ENCODE measurements at regions not wholly inside any gene's neighbourhood (a gene's known extent, or its start where the extent isn't known, plus 50 kb on each side); places are given as distances from the start of the nearest gene placed in this dataset.
"Not testable (repeated sequence)": the region's sequence is repeated elsewhere in the genome, so short reads cannot be mapped to it uniquely, and the experiment has no call there.

DNA sequence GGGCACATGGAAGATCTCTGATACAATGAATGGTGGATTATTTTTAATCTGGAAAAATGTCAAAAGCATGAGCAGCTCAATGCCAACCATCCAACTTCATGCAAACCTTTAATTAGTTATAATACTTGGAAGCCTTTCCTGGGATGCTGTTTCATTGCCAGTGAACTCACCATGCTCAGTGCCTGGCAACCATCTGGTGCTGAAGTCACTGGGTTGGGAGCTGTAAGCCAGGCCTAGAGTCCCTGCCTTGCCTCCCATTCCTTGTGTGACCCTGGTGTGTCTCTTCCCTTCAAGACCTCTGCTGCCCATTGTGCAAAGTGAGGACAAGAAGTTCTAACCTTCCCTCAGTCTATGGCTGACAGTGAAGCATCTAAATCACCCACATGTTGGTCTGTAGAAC, 458.7 kb downstream of the RNF144A start:
- no peaks in the 10 kb centered on the region for H3K4me1 ChIP-seq (ENCODE audit: control insufficient read depth, insufficient read depth, low read length, poor library complexity, severe bottlenecking)

DNA sequence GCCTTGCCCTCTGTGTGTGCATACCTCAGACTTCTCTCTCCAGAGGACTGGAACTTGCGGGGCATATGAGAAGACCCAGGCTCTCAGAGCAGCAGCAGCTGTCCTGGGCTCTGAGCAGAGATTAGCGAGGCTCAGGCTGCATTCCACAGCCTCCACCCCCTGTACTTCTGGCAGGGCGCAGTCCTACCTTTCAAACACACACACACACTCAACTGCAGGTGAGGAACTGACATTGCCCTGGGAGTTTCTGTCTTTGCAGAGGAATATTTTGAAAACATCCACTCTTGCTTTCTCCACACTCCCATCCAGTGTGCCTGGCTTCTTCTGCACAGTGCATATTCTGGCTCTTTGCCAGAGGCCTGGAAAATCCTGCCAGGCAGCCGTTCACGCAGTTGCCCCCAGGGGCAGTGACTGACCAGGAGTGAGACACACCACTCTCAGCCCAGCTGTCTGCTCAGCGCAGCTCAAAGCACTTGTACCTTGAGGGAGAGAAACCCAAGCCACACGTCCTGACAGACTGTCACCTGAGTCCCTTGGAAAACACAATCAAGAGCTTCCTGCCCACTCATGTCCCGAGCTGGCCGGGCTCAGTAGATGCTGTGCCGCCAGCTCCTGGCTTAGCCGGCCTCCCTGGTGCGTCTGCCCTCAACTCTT, 460.8 kb downstream of the RNF144A start:
- WGBS, 2 experiments (ENCODE audit: insufficient coverage in 2 of 2) = 84 to 90% methylated on average over 7 of the region's 12 CpGs
- Histone ChIP-seq H3K36me3 (ENCODE audit: control insufficient read depth, insufficient read depth, low read length) (no peaks in the 10 kb centered on the region), H3K9me3 (ENCODE audit: control insufficient read depth, low read length) (no peaks in the 10 kb centered on the region), H3K4me1 (ENCODE audit: control insufficient read depth, insufficient read depth, low read length, poor library complexity, severe bottlenecking) (no peaks in the 10 kb centered on the region), H3K4me3 (ENCODE audit: extremely low read depth, insufficient read depth, low read length, poor library complexity, severe bottlenecking) (no peak overlapping the region), H3K27ac (ENCODE audit: low read depth, low read length, severe bottlenecking) (no peak overlapping the region)

More for the DNA sequence above, 458.7 kb downstream of the RNF144A start:
- H3K9me3 ChIP-seq (ENCODE audit: control insufficient read depth, low read length) = no peaks in the 10 kb centered on the region
- no peak overlapping the region for H3K27ac ChIP-seq (ENCODE audit: low read depth, low read length, severe bottlenecking)
- no peak overlapping the region for H3K4me3 ChIP-seq (ENCODE audit: extremely low read depth, insufficient read depth, low read length, poor library complexity, severe bottlenecking)
- H3K36me3 ChIP-seq (ENCODE audit: control insufficient read depth, insufficient read depth, low read length) = no peaks in the 10 kb centered on the region

DNA sequence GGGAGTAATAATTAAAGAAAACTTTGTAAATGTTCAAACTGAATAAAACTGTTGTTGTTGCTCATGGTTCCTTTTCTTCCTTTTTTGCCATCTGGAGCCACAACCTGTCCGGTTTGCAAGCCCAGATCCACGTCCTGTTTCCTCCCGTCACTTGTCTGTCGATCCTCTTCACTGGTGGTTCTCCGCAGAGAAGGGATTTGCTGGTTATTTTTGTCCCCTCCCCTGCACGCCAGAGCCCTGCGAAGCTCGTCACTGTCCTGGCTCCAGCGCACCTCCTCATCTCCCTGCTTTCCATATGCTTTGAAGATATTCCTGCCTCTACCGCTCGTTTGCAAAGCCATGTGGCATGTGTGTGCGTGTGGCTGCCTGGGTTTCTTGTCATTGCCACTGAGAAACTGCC, 461.4 kb downstream of the RNF144A start:
- no peak overlapping the region for H3K4me3 ChIP-seq (ENCODE audit: extremely low read depth, insufficient read depth, low read length, poor library complexity, severe bottlenecking)
- H3K27ac ChIP-seq (ENCODE audit: low read depth, low read length, severe bottlenecking) = no peak overlapping the region
- 90% methylated on average over 11 to 12 of the region's 12 CpGs for WGBS, 2 experiments (ENCODE audit: insufficient coverage in 2 of 2)
- no peaks in the 10 kb centered on the region for H3K4me1 ChIP-seq (ENCODE audit: control insufficient read depth, insufficient read depth, low read length, poor library complexity, severe bottlenecking)
- no peaks in the 10 kb centered on the region for H3K36me3 ChIP-seq (ENCODE audit: control insufficient read depth, insufficient read depth, low read length)
- H3K9me3 ChIP-seq (ENCODE audit: control insufficient read depth, low read length) = no peaks in the 10 kb centered on the region

DNA sequence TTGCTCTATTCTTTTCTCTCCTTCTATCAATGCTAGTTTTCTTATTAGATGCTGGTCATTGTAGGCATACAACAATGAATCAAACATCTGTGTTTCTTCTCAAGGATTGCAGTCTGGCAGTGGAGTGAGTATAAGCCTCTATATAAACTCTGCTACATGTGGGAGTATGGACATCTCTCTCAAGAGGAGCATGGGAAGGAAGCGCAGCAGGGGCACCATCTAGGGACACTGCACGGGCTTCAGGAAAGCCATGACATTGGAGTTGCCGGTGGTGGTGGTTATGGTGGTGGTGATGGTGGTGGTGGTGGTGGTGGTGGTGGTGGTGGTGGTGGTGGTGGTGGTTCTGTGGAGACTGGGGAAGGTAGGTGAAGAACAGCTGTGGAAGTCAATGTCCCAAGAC, 462.6 kb downstream of the RNF144A start:
- no peaks in the 10 kb centered on the region for H3K36me3 ChIP-seq (ENCODE audit: control insufficient read depth, insufficient read depth, low read length)
- 92% methylated on average over 2 of the region's 3 CpGs; no CpG with 5 or more reads in 1 of the 2 experiments for WGBS, 2 experiments (ENCODE audit: insufficient coverage in 2 of 2)

DNA sequence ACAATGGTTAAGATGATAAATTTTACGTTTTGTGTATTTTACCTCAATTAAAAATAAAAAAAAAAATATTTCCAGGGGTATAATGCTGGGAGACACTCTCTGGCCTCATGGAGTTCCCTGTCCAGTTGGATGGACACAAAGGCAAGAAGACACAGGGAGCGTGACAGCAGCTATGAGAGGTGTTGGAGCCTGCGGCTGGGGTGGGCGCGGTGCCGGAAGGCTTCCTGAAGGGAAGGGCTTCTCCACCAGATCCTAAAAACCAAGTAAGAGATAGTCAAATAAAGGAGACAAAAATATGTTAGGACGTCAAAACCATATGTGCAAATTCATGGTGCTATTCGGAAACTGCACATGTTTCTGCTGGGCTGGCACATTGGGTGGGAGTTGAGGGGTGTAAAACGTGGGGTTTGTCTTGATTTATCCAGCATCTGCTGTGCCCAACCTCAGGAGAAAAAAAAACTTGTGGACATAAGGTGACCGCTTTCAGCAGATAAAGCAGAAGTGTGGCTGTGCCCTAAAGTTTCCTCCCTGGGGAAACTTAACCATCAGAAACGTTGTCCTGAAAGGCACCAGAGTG, 467.6 kb downstream of the RNF144A start:
- no peak overlapping the region for H3K4me3 ChIP-seq (ENCODE audit: extremely low read depth, insufficient read depth, low read length, poor library complexity, severe bottlenecking)
- H3K9me3 ChIP-seq (ENCODE audit: control insufficient read depth, low read length) = no peaks in the 10 kb centered on the region
- H3K4me1 ChIP-seq (ENCODE audit: control insufficient read depth, insufficient read depth, low read length, poor library complexity, severe bottlenecking) = no peaks in the 10 kb centered on the region
- no peak overlapping the region for H3K27ac ChIP-seq (ENCODE audit: low read depth, low read length, severe bottlenecking)
- 90 to 96% methylated on average over 6 to 9 of the region's 11 CpGs for WGBS, 2 experiments (ENCODE audit: insufficient coverage in 2 of 2)
- no peaks in the 10 kb centered on the region for H3K36me3 ChIP-seq (ENCODE audit: control insufficient read depth, insufficient read depth, low read length)

More for the DNA sequence above, 462.6 kb downstream of the RNF144A start:
- Histone ChIP-seq H3K9me3 (ENCODE audit: control insufficient read depth, low read length) (no peaks in the 10 kb centered on the region), H3K27ac (ENCODE audit: low read depth, low read length, severe bottlenecking) (no peak overlapping the region), H3K4me3 (ENCODE audit: extremely low read depth, insufficient read depth, low read length, poor library complexity, severe bottlenecking) (no peak overlapping the region), H3K4me1 (ENCODE audit: control insufficient read depth, insufficient read depth, low read length, poor library complexity, severe bottlenecking) (no peaks in the 10 kb centered on the region)

DNA sequence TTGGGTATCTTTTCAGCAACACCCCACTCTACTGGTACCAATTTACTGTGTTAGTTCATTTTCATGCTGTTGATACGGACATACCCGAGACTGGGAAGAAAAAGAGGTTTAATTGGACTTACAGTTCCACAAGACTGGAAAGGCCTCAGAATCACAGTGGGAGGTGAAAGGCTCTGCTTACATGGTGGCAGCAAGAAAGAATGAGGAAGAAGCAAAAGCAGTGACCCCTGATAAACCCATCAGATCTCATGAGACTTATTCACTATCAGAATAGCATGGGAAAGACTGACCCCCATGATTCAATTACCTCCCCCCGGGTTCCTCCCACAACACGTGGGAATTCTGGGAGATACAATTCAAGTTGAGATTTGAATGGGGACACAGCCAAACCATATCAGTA, 473.1 kb downstream of the RNF144A start:
- not testable (repeated sequence) for H3K27ac ChIP-seq (ENCODE audit: low read depth, low read length, severe bottlenecking); H3K9me3 ChIP-seq (ENCODE audit: control insufficient read depth, low read length); H3K4me3 ChIP-seq (ENCODE audit: extremely low read depth, insufficient read depth, low read length, poor library complexity, severe bottlenecking); H3K4me1 ChIP-seq (ENCODE audit: control insufficient read depth, insufficient read depth, low read length, poor library complexity, severe bottlenecking); H3K36me3 ChIP-seq (ENCODE audit: control insufficient read depth, insufficient read depth, low read length)
- WGBS, 2 experiments (ENCODE audit: insufficient coverage in 2 of 2) = 85 to 92% methylated on average over 2 of the region's 4 CpGs

DNA sequence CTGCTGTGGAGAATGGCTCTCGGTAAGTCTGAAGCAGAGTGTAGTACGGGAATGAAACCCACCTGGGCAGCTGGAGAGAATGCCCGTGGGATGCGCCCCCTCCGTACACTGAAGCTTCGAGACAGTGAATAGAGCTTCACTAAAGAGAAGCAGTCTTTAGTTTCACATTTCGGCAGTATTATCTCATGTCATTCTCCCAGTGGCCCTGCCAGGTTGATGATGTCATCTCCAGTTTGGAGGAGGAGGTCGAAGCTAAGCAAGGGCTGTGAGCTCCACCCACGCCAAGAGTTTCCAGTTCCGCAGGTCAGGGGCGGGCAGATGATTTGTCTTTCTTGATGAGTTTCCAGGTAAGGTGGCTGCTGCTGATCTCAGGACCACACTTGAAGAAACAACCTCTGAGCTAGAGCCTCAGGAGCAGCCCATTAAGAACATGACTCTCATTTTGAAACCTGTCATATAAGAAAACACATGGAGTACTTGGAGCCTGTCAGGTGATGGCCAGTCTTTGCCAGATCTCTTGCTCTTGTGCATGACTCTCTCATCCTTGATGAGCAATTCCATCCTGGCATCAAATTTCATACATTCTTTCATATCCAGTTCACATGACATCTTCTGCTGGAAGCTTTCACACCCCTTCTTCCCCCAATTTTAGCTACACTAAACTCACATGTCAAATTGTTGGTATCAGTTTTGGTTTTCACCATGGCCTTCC, 475.0 kb downstream of the RNF144A start:
- Histone ChIP-seq H3K4me3 (ENCODE audit: extremely low read depth, insufficient read depth, low read length, poor library complexity, severe bottlenecking) (no peak overlapping the region), H3K9me3 (ENCODE audit: control insufficient read depth, low read length) (no peaks in the 10 kb centered on the region), H3K36me3 (ENCODE audit: control insufficient read depth, insufficient read depth, low read length) (no peaks in the 10 kb centered on the region), H3K4me1 (ENCODE audit: control insufficient read depth, insufficient read depth, low read length, poor library complexity, severe bottlenecking) (no peaks in the 10 kb centered on the region), H3K27ac (ENCODE audit: low read depth, low read length, severe bottlenecking) (no peak overlapping the region)
- 87 to 89% methylated on average over 9 to 10 of the region's 11 CpGs for WGBS, 2 experiments (ENCODE audit: insufficient coverage in 2 of 2)

DNA sequence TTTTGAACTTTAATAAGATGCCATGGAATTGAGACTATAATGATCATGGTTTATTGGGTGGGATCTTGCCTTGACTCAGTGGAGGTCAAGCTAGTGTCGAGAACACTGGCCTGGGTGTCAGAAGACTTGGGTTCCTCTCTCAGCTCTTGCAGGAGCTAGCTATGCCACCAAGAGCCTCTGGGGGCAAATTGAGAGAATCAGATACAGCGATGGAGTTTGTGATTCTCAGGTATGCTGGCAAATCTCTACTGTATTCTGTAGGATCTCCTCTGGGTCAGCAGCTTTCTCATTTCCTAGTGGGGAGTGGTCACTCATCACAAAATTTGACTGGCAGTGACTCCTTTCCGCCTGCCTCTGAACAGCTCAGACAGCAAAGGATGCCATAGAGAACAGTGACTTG, 477.0 kb downstream of the RNF144A start:
- H3K4me1 ChIP-seq (ENCODE audit: control insufficient read depth, insufficient read depth, low read length, poor library complexity, severe bottlenecking) = no peaks in the 10 kb centered on the region
- no peak overlapping the region for H3K4me3 ChIP-seq (ENCODE audit: extremely low read depth, insufficient read depth, low read length, poor library complexity, severe bottlenecking)
- WGBS, 2 experiments (ENCODE audit: insufficient coverage in 2 of 2) = 69 to 74% methylated on average over 2 of the region's 3 CpGs
- no peaks in the 10 kb centered on the region for H3K9me3 ChIP-seq (ENCODE audit: control insufficient read depth, low read length)
- no peak overlapping the region for H3K27ac ChIP-seq (ENCODE audit: low read depth, low read length, severe bottlenecking)
- H3K36me3 ChIP-seq (ENCODE audit: control insufficient read depth, insufficient read depth, low read length) = no peaks in the 10 kb centered on the region

DNA sequence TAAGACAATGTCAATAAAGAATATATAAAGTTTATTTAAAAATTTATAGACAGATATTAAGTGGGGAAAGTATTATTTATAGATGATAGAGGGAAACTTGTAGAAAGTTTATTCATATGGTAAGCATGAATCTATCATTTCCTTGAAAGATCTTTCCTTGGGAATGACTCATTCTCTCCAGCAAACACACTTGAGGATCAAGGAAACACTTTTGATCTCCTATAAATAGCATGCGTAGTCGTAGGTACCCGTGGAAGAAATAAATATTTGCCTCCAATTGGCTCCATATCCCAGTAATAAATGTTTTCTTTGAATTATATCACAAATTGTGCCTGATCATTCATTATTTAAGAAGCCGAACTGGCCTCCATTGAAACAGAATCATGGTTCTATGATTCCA, 483.4 kb downstream of the RNF144A start:
- H3K4me3 ChIP-seq (ENCODE audit: extremely low read depth, insufficient read depth, low read length, poor library complexity, severe bottlenecking) = no peak overlapping the region
- no peaks in the 10 kb centered on the region for H3K36me3 ChIP-seq (ENCODE audit: control insufficient read depth, insufficient read depth, low read length)
- no peaks in the 10 kb centered on the region for H3K4me1 ChIP-seq (ENCODE audit: control insufficient read depth, insufficient read depth, low read length, poor library complexity, severe bottlenecking)
- 100% methylated on average over 1 of the region's 4 CpGs; no CpG with 5 or more reads in 1 of the 2 experiments for WGBS, 2 experiments (ENCODE audit: insufficient coverage in 2 of 2)
- no peaks in the 10 kb centered on the region for H3K9me3 ChIP-seq (ENCODE audit: control insufficient read depth, low read length)
- no peak overlapping the region for H3K27ac ChIP-seq (ENCODE audit: low read depth, low read length, severe bottlenecking)

DNA sequence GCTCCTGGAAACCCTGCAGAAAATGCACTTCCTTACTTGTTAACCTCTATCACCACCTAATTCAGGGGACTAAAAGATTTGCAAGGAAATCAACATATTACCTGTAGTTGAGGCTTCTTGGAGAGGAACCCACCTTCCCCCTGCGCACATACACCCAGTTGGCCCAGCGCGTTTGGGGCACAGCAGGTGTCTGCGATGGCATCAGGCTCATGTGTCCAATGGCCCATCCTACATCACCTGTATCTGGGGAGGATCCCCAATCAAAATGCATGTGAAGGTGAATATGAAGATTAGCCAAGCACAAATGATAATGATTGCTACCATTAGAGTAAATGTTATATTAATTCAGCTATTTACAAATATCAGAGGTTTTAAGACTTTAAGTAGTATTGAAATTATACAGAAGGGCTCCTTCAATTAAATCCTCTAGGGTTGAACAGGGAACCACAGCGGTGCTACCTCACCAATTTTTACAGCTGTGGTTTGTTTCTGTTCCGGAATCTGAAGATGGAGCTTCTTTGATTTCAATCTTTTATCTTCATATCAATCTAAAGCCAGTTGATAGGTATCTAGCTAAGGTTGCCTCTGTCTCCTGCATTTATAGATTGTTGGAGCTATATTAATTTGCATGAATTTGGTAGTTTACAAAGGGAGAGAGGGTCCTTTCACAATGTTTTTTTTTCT, 486.0 kb downstream of the RNF144A start:
- no peak overlapping the region for H3K4me3 ChIP-seq (ENCODE audit: extremely low read depth, insufficient read depth, low read length, poor library complexity, severe bottlenecking)
- no peaks in the 10 kb centered on the region for H3K4me1 ChIP-seq (ENCODE audit: control insufficient read depth, insufficient read depth, low read length, poor library complexity, severe bottlenecking)
- WGBS, 2 experiments (ENCODE audit: insufficient coverage in 2 of 2) = 90 to 97% methylated on average over 2 to 4 of the region's 6 CpGs
- H3K9me3 ChIP-seq (ENCODE audit: control insufficient read depth, low read length) = no peaks in the 10 kb centered on the region
- no peak overlapping the region for H3K27ac ChIP-seq (ENCODE audit: low read depth, low read length, severe bottlenecking)
- no peaks in the 10 kb centered on the region for H3K36me3 ChIP-seq (ENCODE audit: control insufficient read depth, insufficient read depth, low read length)

Measured in mesodermal cell (in vitro differentiated cells).